HepG2 (cell line): ENCODE measurements at regions not wholly inside any gene's neighbourhood (a gene's known extent, or its start where the extent isn't known, plus 50 kb on each side); places are given as distances from the start of the nearest gene placed in this dataset.

Experiments used
- CREB1 ChIP-seq, 2 experiments: fragments of 450-650 bp in 1 of 2; IDR thresholded peaks; 2 replicates each; pipeline ENCODE4 v1.6.1; 2016 to 2017; ENCODE audit warnings: control low read depth in 1 of 2, mild to moderate bottlenecking in 1 of 2, missing compliant biosample characterization in 1 of 2, missing genetic modification characterization in 1 of 2
- DMAP1 ChIP-seq: IDR thresholded peaks from 2 replicates; pipeline ENCODE4 v1.6.1; 2016
- DRAP1 ChIP-seq: IDR thresholded peaks from 2 replicates; pipeline ENCODE4 v1.6.1; 2016; ENCODE audit warnings: missing genetic modification reagents, missing compliant biosample characterization
- GZF1 ChIP-seq: sonication (generic); formaldehyde crosslinking; IDR thresholded peaks from 2 replicates; pipeline ENCODE4 v1.5.1; 2020; ENCODE audit warnings: mild to moderate bottlenecking, missing genetic modification reagents
- HNRNPLL ChIP-seq: fragments of 200-400 bp; formaldehyde crosslinking; IDR thresholded peaks from 2 replicates; pipeline ENCODE4 v1.6.1; 2017; ENCODE audit warnings: mild to moderate bottlenecking, low read depth, low read length; ENCODE audit not compliant: poor library complexity, severe bottlenecking
- HOXA7 ChIP-seq: sonication (generic); formaldehyde crosslinking; IDR thresholded peaks from 2 replicates; pipeline ENCODE4 v1.8.1; 2022; ENCODE audit warnings: mild to moderate bottlenecking, missing genetic modification reagents, moderate library complexity
- MBNL3 ChIP-seq: fragments of 250-450 bp; sonication (Bioruptor Pico); conservative IDR thresholded peaks from 2 replicates; pipeline ENCODE4 v1.8.0; 2022; ENCODE audit warnings: mild to moderate bottlenecking, inconsistent platforms
- PLRG1 ChIP-seq: fragments of 450-650 bp; conservative IDR thresholded peaks from 2 replicates; pipeline ENCODE4 v1.6.1; 2016
- RAD51 ChIP-seq: fragments of 450-650 bp; IDR thresholded peaks from 2 replicates; pipeline ENCODE4 v1.6.1; 2016; ENCODE audit warnings: borderline replicate concordance
- RBM39 ChIP-seq: fragments of 200-400 bp; formaldehyde crosslinking; IDR thresholded peaks from one replicate; pipeline ENCODE4 v1.6.1; 2018; ENCODE audit warnings: antibody characterized with exemption, mild to moderate bottlenecking, low read depth, low read length; ENCODE audit not compliant: poor library complexity, severe bottlenecking
- SNAPC5 ChIP-seq: sonication (generic); formaldehyde crosslinking; IDR thresholded peaks from 2 replicates; pipeline ENCODE4 v1.8.1; 2023; ENCODE audit warnings: mild to moderate bottlenecking, missing genetic modification reagents, borderline replicate concordance
- SRY ChIP-seq: sonication (generic); formaldehyde crosslinking; IDR thresholded peaks from 2 replicates; pipeline ENCODE4 v1.8.0; 2022; ENCODE audit warnings: mild to moderate bottlenecking, missing genetic modification reagents
- TBX2 ChIP-seq: sonication (generic); formaldehyde crosslinking; IDR thresholded peaks from 2 replicates; pipeline ENCODE4 v1.5.0; 2020; ENCODE audit warnings: missing genetic modification reagents, mild to moderate bottlenecking, borderline replicate concordance
- ZFP41 ChIP-seq: sonication (generic); formaldehyde crosslinking; IDR thresholded peaks from 2 replicates; pipeline ENCODE4 v1.4.0; 2020; ENCODE audit warnings: mild to moderate bottlenecking, missing genetic modification reagents, borderline replicate concordance
- ZMAT3 ChIP-seq: sonication (generic); formaldehyde crosslinking; conservative IDR thresholded peaks from 2 replicates; pipeline ENCODE4 v1.7.0; 2021; ENCODE audit warnings: missing genetic modification reagents
- ZNF24 ChIP-seq: fragments of 450-650 bp; IDR thresholded peaks from 2 replicates; pipeline ENCODE4 v1.6.1; 2017; ENCODE audit warnings: antibody characterized with exemption, mild to moderate bottlenecking
- ZNF33B ChIP-seq: sonication (generic); formaldehyde crosslinking; IDR thresholded peaks from 2 replicates; pipeline ENCODE4 v1.5.1; 2020; ENCODE audit warnings: mild to moderate bottlenecking, missing genetic modification reagents
- ZNF746 ChIP-seq: sonication (generic); formaldehyde crosslinking; IDR thresholded peaks from 2 replicates; pipeline ENCODE4 v1.8.0; 2022; ENCODE audit warnings: mild to moderate bottlenecking, missing genetic modification reagents
- ZNF776 ChIP-seq: sonication (generic); formaldehyde crosslinking; IDR thresholded peaks from 2 replicates; pipeline ENCODE4 v1.4.0; 2020; ENCODE audit warnings: mild to moderate bottlenecking, missing genetic modification reagents
- ZNF879 ChIP-seq: sonication (generic); formaldehyde crosslinking; IDR thresholded peaks from 2 replicates; pipeline ENCODE4 v1.8.1; 2023; ENCODE audit warnings: missing genetic modification reagents
- TF ChIP-seq, protein P1 (sequence below): sonication (generic); formaldehyde crosslinking; IDR thresholded peaks from 2 replicates; pipeline ENCODE4 v1.4.0; 2020; ENCODE audit warnings: missing genetic modification reagents
- TF ChIP-seq, protein P2 (sequence below): IDR thresholded peaks from 2 replicates; pipeline ENCODE4 v1.6.1; 2016; ENCODE audit warnings: control low read depth
- TF ChIP-seq, protein P3 (sequence below): sonication (generic); formaldehyde crosslinking; IDR thresholded peaks from 2 replicates; pipeline ENCODE4 v1.8.1; 2023; ENCODE audit warnings: mild to moderate bottlenecking, missing genetic modification reagents
- TF ChIP-seq, protein P4 (sequence below): IDR thresholded peaks from 2 replicates; pipeline ENCODE4 v1.6.1; 2016; ENCODE audit warnings: low read depth

- TF ChIP-seq, protein P1, sequence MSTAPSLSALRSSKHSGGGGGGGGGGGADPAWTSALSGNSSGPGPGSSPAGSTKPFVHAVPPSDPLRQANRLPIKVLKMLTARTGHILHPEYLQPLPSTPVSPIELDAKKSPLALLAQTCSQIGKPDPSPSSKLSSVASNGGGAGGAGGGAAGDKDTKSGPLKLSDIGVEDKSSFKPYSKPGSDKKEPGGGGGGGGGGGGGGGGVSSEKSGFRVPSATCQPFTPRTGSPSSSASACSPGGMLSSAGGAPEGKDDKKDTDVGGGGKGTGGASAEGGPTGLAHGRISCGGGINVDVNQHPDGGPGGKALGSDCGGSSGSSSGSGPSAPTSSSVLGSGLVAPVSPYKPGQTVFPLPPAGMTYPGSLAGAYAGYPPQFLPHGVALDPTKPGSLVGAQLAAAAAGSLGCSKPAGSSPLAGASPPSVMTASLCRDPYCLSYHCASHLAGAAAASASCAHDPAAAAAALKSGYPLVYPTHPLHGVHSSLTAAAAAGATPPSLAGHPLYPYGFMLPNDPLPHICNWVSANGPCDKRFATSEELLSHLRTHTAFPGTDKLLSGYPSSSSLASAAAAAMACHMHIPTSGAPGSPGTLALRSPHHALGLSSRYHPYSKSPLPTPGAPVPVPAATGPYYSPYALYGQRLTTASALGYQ (CRISPR knock-in tag), result 0 out of 2 replicates have a peak, but pooled peaks have one; percentile 16
- TF ChIP-seq RAD51, result no peak
- TF ChIP-seq ZNF33B (CRISPR knock-in tag), result no peak
- peak; percentile 85 for TF ChIP-seq ZNF24
- TF ChIP-seq, protein P2, sequence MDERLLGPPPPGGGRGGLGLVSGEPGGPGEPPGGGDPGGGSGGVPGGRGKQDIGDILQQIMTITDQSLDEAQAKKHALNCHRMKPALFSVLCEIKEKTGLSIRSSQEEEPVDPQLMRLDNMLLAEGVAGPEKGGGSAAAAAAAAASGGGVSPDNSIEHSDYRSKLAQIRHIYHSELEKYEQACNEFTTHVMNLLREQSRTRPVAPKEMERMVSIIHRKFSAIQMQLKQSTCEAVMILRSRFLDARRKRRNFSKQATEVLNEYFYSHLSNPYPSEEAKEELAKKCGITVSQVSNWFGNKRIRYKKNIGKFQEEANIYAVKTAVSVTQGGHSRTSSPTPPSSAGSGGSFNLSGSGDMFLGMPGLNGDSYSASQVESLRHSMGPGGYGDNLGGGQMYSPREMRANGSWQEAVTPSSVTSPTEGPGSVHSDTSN (CRISPR knock-in tag), result peak; percentile 75
- 0 out of 2 replicates have a peak, but pooled peaks have one; percentile 5 for TF ChIP-seq GZF1 (CRISPR knock-in tag)
- TF ChIP-seq MBNL3 (CRISPR knock-in tag), result no peak
- TF ChIP-seq SRY (CRISPR knock-in tag), result no peak
- TF ChIP-seq ZFP41 (CRISPR knock-in tag), result no peak
- TF ChIP-seq ZNF746 (CRISPR knock-in tag), result no peak
- TF ChIP-seq PLRG1, result no peak
- TF ChIP-seq, protein P3, sequence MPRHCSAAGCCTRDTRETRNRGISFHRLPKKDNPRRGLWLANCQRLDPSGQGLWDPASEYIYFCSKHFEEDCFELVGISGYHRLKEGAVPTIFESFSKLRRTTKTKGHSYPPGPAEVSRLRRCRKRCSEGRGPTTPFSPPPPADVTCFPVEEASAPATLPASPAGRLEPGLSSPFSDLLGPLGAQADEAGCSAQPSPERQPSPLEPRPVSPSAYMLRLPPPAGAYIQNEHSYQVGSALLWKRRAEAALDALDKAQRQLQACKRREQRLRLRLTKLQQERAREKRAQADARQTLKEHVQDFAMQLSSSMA (CRISPR knock-in tag), result no peak
- no peak for TF ChIP-seq ZNF879 (CRISPR knock-in tag)
- no peak for TF ChIP-seq DMAP1 (CRISPR knock-in tag)
- 0 out of 2 replicates have a peak, but pooled peaks have one; percentile 20 for TF ChIP-seq ZMAT3 (CRISPR knock-in tag)
- TF ChIP-seq HOXA7 (CRISPR knock-in tag), result no peak
- TF ChIP-seq SNAPC5 (CRISPR knock-in tag), result no peak
- no peak for TF ChIP-seq ZNF776
- TF ChIP-seq RBM39, result no peak
- TF ChIP-seq TBX2 (CRISPR knock-in tag), result no peak
- no peak for TF ChIP-seq HNRNPLL
- TF ChIP-seq DRAP1 (CRISPR knock-in tag), result no peak; the same call in 1 of the 2 replicates
- TF ChIP-seq, protein P4, sequence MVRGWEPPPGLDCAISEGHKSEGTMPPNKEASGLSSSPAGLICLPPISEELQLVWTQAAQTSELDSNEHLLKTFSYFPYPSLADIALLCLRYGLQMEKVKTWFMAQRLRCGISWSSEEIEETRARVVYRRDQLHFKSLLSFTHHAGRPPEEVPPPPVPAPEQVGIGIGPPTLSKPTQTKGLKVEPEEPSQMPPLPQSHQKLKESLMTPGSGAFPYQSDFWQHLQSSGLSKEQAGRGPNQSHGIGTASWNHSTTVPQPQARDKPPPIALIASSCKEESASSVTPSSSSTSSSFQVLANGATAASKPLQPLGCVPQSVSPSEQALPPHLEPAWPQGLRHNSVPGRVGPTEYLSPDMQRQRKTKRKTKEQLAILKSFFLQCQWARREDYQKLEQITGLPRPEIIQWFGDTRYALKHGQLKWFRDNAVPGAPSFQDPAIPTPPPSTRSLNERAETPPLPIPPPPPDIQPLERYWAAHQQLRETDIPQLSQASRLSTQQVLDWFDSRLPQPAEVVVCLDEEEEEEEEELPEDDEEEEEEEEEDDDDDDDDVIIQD (CRISPR knock-in tag), result peak; percentile 49; the same call in 1 of the 2 replicates
- no peak for TF ChIP-seq CREB1 (IDR thresholded peaks at IDR 0.05)
- 0 out of 2 replicates have a peak, but pooled peaks have one; percentile 49 for TF ChIP-seq CREB1 (CRISPR knock-in tag; IDR thresholded peaks at IDR 0.05)
Observed at GRCh38 chr16:31700200-31700529, 172.5 kb downstream of the AHSP start (continued).
